ENCODE measurements at regions not wholly inside any gene's neighbourhood (a gene's known extent, or its start where the extent isn't known, plus 50 kb on each side); places are given as distances from the start of the nearest gene placed in this dataset.

GRCh38 chr6:156310701-156311100 is 466.5 kb upstream of the ARID1B start:
- DNase-seq (ENCODE audit: low read depth): no peak

GRCh38 chr6:156309017-156309416 is 468.2 kb upstream of the ARID1B start:
- peak; percentile 13 for DNase-seq (ENCODE audit: low read depth)

DNA sequence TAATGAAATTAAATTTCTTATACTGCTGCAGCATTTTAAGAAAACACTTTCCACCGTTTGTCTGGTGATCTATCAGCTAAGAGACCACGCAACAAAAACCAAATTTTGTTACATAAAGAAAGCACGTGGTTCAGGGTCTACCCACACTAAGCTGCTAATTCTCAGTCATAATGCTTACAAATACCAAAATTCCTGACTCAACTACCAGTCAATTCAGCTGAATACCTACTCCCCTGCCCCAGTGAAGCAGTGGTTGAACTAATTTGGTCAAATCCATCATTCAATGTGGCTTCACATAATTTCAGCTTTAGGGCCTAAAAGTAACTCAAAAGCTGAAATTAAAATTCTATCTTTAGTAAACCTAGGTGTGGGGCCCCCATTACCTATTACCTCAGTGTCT is 468.6 kb upstream of the ARID1B start:
- no peak for DNase-seq (ENCODE audit: low read depth)

GRCh38 chr6:156306531-156306930 is 470.6 kb upstream of the ARID1B start:
- DNase-seq (ENCODE audit: low read depth): no peak

GRCh38 chr6:156283091-156283490 is 494.1 kb upstream of the ARID1B start:
- no peak for DNase-seq (ENCODE audit: low read depth)

GRCh38 chr6:156282087-156282486 is 495.1 kb upstream of the ARID1B start:
- no peak for DNase-seq (ENCODE audit: low read depth)

GRCh38 chr6:156281266-156281665 is 495.9 kb upstream of the ARID1B start:
- DNase-seq (ENCODE audit: low read depth): no peak

DNA sequence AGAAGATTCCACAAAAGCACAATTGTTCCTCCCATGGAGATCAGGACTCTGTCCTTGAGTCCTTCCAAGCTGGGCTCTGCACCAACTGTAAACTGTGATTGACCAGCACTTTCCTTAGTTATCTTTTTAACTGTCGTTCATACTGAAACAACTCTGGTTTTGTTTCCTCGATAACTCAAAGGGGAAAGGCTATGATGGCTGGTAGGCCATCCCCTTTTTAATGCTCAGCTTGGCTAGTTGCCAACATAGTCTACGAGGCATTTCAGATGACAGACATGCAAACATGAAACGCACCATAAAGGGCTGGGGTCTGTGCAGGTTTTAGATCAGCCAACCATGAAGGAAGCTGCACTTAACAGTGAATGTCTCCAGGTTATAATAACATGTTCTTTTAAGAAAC is 497.1 kb upstream of the ARID1B start:
- DNase-seq (ENCODE audit: low read depth): no peak

DNA sequence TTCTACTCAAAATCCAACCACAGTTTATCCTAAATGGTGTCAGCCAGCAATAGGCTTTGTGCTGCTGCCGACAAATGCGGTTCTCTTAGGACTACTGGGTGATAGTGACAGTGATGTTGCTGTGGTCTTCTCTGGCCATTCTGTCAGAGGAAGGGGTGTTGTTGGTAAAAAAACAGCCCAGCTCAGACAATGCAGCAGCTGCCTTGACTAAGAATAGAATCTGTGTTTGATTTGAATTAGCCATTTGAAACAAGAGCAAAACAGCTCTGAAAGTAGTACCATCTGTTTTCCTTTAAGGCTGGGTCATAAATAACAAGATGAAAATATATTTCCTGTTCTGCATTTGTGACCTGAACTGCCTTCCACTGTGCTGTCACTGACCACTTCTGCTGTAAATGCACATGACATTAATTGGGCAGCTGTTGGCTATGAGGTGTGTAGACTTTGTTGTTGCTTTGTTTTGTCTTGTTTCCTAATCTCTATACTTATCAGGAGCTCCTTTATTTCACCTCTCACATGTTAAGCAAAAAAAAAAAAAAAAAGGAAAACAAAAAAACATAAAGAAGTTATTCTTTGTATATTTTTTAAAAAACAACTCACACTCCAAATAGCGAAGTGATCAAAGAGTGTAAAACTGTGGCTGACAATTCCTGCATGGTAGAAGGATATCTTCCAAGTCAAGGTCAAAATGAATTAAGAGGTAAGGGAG is 497.8 kb upstream of the ARID1B start:
- no peak for DNase-seq (ENCODE audit: low read depth)

- DNase-seq (ENCODE audit: low read depth): no peak
Observed at GRCh38 chr6:156273065-156273711, 504.0 kb upstream of the ARID1B start.

DNA sequence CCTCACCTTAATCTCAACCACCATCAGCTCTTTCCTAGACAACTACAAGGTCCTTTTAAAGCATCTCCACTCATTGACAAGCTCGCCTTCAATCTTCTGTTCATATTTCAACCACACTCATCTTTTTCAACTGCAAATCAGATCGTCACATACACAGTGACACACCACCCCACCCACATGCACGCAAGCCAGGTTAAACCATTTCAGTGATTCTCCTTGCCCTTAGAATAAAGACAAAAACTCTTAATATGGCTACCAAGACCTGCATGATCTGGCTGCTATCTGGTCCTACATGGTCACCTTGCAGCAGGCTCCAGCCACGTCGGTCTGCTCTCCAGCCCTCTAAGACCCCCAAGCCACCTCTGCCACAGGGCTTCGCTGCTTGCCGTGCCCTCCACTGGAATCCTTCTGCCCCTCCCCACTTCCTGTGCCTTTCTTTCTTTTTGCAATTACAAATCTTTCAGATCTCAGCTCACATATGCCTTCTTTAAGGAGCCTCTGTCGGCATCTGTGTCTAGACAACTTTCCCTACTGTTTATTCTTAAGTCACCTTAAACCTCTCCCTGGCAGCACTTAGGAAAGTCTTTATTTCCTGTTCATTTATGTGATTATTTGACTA is 507.3 kb upstream of the ARID1B start:
- no peak for DNase-seq (ENCODE audit: low read depth)

GRCh38 chr6:156268849-156269248 is 508.3 kb upstream of the ARID1B start:
- no peak for DNase-seq (ENCODE audit: low read depth)

DNA sequence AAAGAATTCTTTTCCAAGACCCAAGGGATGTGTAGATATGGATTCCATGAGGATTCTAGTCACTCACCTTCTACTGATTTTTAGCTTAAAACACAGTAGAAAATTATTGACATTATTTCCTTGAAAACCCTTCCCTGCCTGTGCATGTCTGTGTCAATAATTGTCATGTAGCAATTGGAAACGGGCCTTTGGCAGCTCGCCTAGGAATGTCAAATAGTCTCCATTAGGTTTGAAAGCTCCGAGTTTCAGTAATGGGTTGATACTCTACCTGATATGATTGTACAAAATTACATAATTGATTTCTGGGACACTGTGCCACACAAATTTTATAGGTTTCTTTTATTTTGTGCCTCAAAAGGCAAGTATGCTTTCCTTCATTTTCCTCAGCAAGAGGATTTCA is 515.2 kb upstream of the ARID1B start:
- DNase-seq (ENCODE audit: low read depth): no peak

DNA sequence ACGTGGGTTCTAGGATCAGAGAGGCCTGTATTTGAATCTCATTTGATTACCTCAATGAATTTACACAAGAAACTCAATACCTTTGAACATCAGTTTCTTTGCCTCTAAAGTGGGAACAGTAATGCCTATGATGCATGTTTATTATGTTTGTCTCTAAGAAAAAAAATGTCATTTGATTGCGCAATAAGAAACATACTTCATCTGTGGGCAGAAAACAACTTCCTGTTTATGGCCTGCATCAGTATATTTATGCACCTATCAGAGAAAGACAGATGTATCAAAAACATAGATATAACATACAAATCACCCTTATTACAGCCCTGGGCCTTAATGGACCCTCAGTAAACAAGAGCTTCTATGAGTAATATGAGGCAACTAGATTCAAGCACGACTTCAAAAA is 516.4 kb upstream of the ARID1B start:
- no peak for DNase-seq (ENCODE audit: low read depth)

DNA sequence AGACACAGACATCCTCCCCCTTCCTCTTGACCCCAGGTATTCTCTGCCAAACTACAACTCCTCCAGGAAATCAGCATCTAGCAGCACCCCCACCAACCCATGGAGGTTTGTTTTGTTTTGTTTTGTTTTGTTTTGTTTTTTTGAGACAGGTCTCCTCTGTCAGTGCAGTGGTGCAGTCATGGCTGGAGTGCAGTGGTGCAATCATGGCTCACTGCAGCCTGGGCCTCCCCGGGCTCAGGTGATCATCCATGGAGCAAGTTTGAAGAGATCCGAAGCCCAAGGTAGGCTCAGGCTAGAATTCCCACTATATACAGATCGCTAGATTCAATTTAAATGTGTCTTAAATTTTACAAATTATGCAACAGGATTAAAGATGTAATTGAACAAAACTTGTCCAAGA is 518.2 kb upstream of the ARID1B start:
- DNase-seq (ENCODE audit: low read depth): no peak

DNA sequence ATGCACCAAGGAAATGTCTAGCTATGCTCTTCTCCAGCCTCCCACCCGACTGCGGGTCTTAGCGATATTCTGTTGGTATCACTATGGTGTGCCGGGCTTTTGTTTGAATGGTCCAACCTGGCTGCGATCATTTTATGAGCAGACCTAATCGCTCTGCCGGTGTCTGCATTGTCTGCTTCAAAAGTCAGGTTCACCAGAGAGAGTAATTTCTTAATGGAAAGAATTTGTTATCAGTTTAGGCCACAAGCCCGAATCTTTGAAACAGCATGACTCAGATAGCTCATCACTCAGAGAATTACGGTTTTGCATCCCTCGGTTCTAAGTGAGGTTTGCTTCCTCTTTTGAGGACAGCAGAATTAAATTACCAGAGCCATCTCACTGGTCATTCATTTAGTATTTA is 521.0 kb upstream of the ARID1B start:
- no peak for DNase-seq (ENCODE audit: low read depth)

GRCh38 chr6:156254240-156254639 is 522.9 kb upstream of the ARID1B start:
- no peak for DNase-seq (ENCODE audit: low read depth)

DNA sequence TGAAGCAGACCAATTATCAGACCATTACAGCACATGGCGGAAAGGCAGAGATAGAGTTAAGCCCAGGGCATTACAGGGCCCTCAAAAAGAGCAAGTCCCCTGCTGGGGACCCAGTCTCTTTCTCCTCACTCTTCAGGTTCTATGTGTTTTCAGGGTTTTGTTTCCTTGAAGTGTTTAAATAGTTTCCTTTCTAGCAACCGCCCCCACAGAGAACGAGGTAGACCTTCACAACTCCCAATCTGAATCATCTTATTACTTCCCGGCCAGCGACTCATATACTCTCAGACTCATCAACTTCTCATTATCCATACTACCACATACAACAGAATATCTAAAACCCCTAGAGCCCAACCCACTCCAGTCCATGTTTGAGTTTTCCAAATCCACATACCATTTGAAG is 526.6 kb upstream of the ARID1B start:
- no peak for DNase-seq (ENCODE audit: low read depth)

- no peak for DNase-seq (ENCODE audit: low read depth)
Observed at GRCh38 chr6:156242206-156242605, 535.0 kb upstream of the ARID1B start.

GRCh38 chr6:156231026-156231765 is 546.0 kb upstream of the ARID1B start:
- DNase-seq (ENCODE audit: low read depth): no peak

- DNase-seq (ENCODE audit: low read depth): no peak
Observed at GRCh38 chr6:156219973-156220372, 557.2 kb upstream of the ARID1B start.

DNA sequence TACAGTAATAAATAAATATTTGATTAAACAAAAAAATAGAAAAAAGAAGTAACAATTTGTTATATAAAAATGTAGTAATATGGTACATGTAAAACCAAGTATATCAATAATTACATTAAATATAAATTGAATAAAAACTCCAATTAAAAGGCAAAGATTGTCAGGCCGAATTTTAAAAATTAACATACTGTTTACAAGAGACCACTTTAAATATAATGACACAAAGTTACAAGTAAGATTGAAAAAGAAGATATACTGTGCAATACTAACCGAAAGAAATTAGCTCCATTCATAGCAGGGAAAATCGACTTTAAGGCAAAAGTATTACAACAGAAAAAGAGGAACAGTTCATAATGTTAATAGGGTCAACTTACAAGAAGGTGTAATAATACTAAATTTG is 571.5 kb upstream of the ARID1B start:
- DNase-seq (ENCODE audit: low read depth): no peak
